Activated B cell treated with CpG ODN at 0.5 μM for 24 hours (primary cell): ENCODE measurements at regions not wholly inside any gene's neighbourhood (a gene's known extent, or its start where the extent isn't known, plus 50 kb on each side); places are given as distances from the start of the nearest gene placed in this dataset.

Experiments
- ATAC-seq: fragments of 200-7000 bp; cut with Tn5 transposase; one replicate; pipeline ENCODE4 v1.10.0; 2021; ENCODE audit warnings: low read depth, mild to moderate bottlenecking, moderate library complexity
- CTCF ChIA-PET: fragments of 350-600 bp; sonication (Branson Sonifier 250); formaldehyde crosslinking; loops from one replicate; lab custom pipeline; 2021; ENCODE audit warnings: antibody characterized with exemption; lab: Charles Lee
- POLR2A ChIA-PET: fragments of 350-600 bp; sonication (Branson Sonifier 250); formaldehyde crosslinking; loops from one replicate; lab custom pipeline; 2021; ENCODE audit warnings: antibody characterized with exemption; lab: Charles Lee
- DNase-seq: peaks from one replicate; pipeline ENCODE4 v3.0.0; 2022
- H3K27ac Mint-ChIP-seq: one replicate; pipeline ENCODE4 v1.8.0; 2020; ENCODE audit warnings: mixed read lengths
- H3K27me3 Mint-ChIP-seq: one replicate; pipeline ENCODE4 v1.8.0; 2021; ENCODE audit warnings: mixed read lengths
- H3K36me3 Mint-ChIP-seq: one replicate; pipeline ENCODE4 v1.8.0; 2021; ENCODE audit warnings: low read depth, mixed read lengths
- H3K4me1 Mint-ChIP-seq: one replicate; pipeline ENCODE4 v1.8.0; 2021; ENCODE audit warnings: mixed read lengths
- H3K4me3 Mint-ChIP-seq: one replicate; pipeline ENCODE4 v1.8.0; 2020; ENCODE audit warnings: mild to moderate bottlenecking, mixed read lengths
- H3K9me3 Mint-ChIP-seq: one replicate; pipeline ENCODE4 v1.8.0; 2020; ENCODE audit warnings: mixed read lengths
- CTCF ChIP-seq: fragments of 200-600 bp; IDR thresholded peaks from one replicate; pipeline ENCODE4 v1.8.0; 2022; ENCODE audit warnings: antibody characterized with exemption, mild to moderate bottlenecking
- intact Hi-C: fragments of 100-400 bp; cut with micrococcal nuclease; formaldehyde crosslinking; loops from one replicate; pipeline ENCODE4 v1.15.1; 2024

GRCh38 chr10:89144836-89145235 lies 62.3 kb downstream of the CH25H start:
- H3K27me3 Mint-ChIP-seq = no peaks in the 10 kb centered on the region
- CTCF ChIA-PET = interaction anchor here (0.6 to 1.3 kb wide), 2 partner anchors 45 to 210 kb away, joined by 4 to 5 read pairs; no protein-coding TSS in a partner anchor
- DNase-seq (no peak), ATAC-seq (no peak)
- no peaks in the 10 kb centered on the region for H3K36me3 Mint-ChIP-seq
- no peak overlapping the region for H3K27ac Mint-ChIP-seq
- POLR2A ChIA-PET = no interaction called here
- intact Hi-C loops = no loop called here
- TF ChIP-seq CTCF = no peak
- H3K9me3 Mint-ChIP-seq = no peaks in the 10 kb centered on the region
- no peak overlapping the region for H3K4me3 Mint-ChIP-seq
- no peaks in the 10 kb centered on the region for H3K4me1 Mint-ChIP-seq

- H3K36me3 Mint-ChIP-seq = no peaks in the 10 kb centered on the region
- H3K4me1 Mint-ChIP-seq = no peaks in the 10 kb centered on the region
- peaks cover under 1% of the 10 kb centered on the region for H3K9me3 Mint-ChIP-seq
- DNase-seq (no peak), ATAC-seq (no peak)
- H3K4me3 Mint-ChIP-seq = no peak overlapping the region
- peaks cover 2% of the 10 kb centered on the region for H3K27me3 Mint-ChIP-seq
- ChIA-PET CTCF (no interaction called here), POLR2A (no interaction called here)
- no peak for TF ChIP-seq CTCF
- intact Hi-C loops = no loop called here
- no peak overlapping the region for H3K27ac Mint-ChIP-seq
Measured at GRCh38 chr10:89142590-89142989, 64.5 kb downstream of the CH25H start.

DNA sequence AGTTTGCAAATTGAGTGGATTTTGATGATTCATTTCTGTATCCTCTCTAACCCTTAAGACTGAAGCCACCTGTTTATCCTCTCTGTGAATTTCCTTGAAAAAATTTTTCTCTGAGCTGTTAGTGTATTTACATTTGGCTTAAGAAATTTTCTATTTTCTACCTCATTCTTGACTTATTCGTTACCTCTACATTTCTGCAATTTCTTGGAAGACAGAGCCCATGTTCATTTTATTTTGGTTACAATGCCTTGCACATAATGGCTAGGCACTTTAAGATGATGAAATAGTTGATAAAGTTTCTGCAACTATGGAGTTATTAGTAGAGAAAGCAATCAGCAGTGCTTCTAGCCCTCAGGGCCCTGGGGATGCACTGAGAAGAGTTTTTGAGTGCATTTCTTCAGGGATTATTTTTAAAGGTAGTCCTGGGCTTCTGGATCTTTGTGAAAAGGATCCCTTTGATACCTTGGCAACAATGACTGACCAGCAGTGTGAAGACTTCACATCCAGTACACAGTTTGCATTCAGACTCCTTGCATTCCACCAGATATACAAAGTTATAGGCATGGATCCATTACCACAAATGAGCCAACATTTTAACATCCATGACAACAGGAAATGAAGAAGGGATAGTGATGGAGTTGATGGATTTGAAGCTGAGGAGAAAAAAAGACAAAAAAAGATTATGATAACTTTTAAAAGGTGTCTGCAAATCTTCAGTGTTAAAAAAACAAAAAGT lies 68.2 kb downstream of the CH25H start:
- TF ChIP-seq CTCF = no peak
- ChIA-PET CTCF (no interaction called here), POLR2A (no interaction called here)
- intact Hi-C loops = no loop called here
- ATAC-seq (no peak), DNase-seq (no peak)
- Mint-ChIP-seq H3K9me3 (peaks cover 3% of the 10 kb centered on the region), H3K27me3 (peaks cover 2% of the 10 kb centered on the region), H3K27ac (no peak overlapping the region), H3K4me1 (no peaks in the 10 kb centered on the region), H3K4me3 (no peak overlapping the region), H3K36me3 (no peaks in the 10 kb centered on the region)

DNA sequence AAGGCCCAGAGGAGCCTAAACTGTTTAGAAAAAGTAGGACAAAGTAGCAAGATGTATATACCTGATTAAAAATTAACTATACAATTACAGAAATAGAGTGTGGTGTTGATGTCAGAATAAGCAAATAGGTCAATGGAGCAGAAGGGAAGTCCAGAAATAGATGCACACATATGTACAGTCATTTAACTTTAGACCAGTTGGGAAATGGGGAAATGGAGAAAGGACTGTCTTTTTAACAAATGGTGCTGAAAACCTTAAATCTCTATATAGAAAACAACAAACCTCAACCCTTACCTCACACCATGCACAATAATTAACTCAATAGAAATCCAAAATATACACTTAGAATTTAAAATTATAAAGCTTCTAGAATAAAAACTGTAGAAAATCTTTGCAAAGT lies 72.2 kb downstream of the CH25H start:
- ATAC-seq = no peak
- no peak for TF ChIP-seq CTCF
- CTCF ChIA-PET = no interaction called here
- Mint-ChIP-seq H3K4me3 (no peak overlapping the region), H3K27ac (no peak overlapping the region), H3K4me1 (no peaks in the 10 kb centered on the region), H3K9me3 (peaks cover 3% of the 10 kb centered on the region), H3K27me3 (peaks cover 4% of the 10 kb centered on the region), H3K36me3 (no peaks in the 10 kb centered on the region)
- intact Hi-C loops = no loop called here
- DNase-seq = no peak
- POLR2A ChIA-PET = no interaction called here

DNA sequence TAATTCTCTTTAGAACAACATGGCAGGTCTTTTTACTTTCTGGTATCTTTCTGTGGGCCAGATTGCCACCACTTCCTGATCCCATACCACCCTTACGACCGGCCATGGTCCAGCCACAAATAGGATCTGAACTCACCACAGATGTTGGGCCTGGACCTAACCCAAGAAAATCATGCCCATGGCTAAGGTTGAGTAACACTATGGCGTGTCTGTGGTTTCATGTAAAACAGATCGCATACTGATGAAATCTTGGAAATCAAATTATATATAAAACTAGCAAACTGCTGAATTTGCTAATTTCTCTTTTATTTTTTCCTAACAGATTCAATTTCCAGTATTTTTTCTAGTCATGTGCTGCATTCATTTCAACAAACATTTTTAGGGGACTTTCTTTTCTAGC lies 77.2 kb downstream of the CH25H start:
- ATAC-seq = no peak
- TF ChIP-seq CTCF = no peak
- Mint-ChIP-seq H3K36me3 (no peaks in the 10 kb centered on the region), H3K4me1 (no peaks in the 10 kb centered on the region), H3K27me3 (peaks cover 11% of the 10 kb centered on the region), H3K27ac (no peak overlapping the region), H3K4me3 (no peak overlapping the region), H3K9me3 (no peaks in the 10 kb centered on the region)
- intact Hi-C loops = no loop called here
- DNase-seq = no peak
- ChIA-PET CTCF (no interaction called here), POLR2A (no interaction called here)
